HG03521 (cell line): ENCODE measurements at regions not wholly inside any gene's neighbourhood (a gene's known extent, or its start where the extent isn't known, plus 50 kb on each side); places are given as distances from the start of the nearest gene placed in this dataset.

Source experiments
- ATAC-seq: cut with Tn5 transposase; IDR thresholded peaks from one replicate; pipeline ENCODE4 v1.9.1; 2021; ENCODE audit warnings: mild to moderate bottlenecking, moderate library complexity; ENCODE audit not compliant: unreplicated experiment

DNA sequence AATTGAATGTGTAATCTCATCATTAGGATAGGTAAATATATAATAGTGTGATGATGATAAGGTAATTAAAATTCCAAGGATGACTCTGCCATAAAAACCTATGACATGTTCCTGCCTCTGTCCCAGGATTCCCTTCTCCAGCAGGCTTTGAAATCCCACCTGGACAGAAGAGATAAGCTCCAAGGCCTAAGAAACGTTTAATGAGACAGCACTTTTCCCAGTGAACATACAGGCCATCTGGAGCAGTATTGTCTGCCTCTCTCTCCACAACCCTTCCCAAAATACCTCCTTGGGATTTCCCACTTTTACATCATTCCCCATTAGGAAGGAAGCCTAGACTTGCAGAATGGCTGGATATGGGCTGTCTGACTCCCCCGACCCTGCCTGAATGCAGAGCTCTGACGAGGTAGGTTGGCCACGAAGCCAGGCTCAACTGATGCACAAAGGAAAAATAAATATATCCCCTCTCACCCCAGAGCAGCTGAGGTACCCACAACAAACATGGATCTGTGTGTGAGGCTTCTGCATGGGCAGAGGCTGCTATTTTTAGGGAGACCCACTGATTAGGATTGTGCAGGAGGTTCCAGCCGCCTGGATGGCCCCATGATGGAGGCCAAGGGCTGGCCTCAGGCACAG, 71.0 kb downstream of the TMPRSS5 start:
- no peak for ATAC-seq

DNA sequence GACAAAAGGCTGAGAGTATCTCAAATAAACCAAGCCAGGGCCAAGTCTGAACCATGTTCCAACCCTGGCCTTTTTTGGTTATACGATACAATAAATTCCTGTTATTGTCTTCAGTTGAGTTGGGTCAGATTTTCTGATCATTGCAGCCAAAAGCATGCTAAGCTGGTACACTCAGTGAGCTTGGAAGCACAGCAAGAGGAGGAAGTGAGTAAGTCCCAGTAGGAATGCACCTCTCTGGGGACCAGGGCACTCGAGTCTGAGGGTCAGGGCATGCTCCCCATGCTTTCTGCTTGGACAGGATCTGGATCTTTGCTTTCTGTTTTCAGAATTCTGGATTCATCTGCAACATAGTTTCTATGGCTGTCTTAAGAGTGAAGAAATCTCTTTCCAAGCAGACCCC, 73.1 kb downstream of the TMPRSS5 start:
- ATAC-seq: no peak

DNA sequence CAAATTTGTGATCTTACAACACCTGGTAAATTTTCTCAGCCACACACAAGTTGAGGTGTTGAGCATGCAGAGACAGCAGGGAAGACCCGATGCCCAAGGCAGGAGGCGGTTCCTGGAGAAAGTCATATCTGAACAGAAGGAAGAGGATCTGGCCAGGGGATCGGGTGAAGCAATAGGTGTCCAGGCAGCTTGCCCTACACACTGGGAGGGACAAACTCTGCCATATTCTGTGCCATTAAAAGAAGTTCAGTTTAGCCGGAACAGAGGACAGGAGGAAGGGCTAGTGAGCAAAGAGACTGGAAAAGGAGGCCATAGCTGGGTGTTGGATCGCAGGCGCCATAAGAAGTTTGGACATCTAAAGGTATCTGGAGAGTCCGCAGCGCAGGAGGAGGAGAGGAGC, 76.5 kb downstream of the TMPRSS5 start:
- no peak for ATAC-seq

GRCh38 chr11:113628912-113629311, 77.2 kb downstream of the TMPRSS5 start:
- ATAC-seq: no peak

DNA sequence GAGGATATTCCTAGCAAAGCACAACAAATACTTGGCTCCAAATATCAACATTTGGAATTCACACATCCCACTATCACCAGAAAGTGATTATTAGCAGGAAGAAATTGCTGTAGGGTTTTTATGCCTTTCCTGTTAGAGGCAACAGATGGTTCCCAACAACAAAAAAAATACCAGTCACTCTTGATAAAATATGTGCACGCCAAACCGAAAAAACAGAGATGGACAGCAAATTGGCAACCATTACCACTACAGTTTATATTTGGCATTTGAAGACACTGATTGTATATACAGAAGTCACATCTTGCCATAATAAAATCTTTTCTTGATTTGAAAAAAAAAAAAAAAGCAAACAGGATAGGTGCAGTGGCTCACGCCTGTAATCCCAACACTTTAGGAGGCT, 78.2 kb downstream of the TMPRSS5 start:
- ATAC-seq: no peak

DNA sequence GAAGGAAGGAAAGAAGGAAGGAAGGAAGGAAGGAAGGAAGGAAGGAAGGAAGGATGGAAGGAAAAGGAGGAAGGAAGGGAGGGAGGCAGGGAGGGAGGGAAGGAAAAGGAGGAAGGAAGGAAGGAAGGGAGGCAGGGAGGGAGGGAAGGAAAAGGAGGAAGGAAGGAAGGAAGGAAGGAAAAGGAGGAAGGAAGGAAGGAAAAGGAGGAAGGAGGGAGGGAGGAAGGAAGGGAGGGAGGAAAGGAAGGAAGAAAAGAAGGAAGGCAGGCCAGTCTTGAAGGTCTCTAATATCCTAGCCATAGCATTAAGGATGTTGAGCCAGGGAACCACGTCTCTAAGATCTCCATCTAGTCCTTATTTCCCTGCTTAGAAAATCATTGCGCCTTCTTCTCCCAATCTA, 78.8 kb downstream of the TMPRSS5 start:
- ATAC-seq: no peak

GRCh38 chr11:113626736-113627135, 79.4 kb downstream of the TMPRSS5 start:
- ATAC-seq: no peak

DNA sequence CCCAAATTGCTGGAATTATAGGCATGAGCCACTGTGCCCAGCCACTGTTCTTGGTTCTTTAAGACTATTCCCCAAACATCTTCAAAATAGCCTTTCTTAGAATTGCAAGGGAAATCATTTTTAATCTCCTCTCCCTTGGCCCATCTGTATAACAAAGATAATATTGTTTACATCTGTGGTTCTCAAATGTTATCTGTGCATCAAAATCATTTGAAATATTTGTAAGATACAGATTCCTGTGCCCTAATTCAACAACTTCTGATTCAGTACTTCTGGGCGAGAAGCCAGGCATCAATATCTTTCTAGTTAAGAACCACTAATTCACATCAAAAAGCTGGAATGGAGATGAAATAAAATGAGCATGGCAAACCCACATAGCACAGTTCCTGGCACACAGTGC, 83.0 kb downstream of the TMPRSS5 start:
- no peak for ATAC-seq

- ATAC-seq: no peak
These were observed 87.7 kb downstream of the TMPRSS5 start for GRCh38 chr11:113618360-113618759.

DNA sequence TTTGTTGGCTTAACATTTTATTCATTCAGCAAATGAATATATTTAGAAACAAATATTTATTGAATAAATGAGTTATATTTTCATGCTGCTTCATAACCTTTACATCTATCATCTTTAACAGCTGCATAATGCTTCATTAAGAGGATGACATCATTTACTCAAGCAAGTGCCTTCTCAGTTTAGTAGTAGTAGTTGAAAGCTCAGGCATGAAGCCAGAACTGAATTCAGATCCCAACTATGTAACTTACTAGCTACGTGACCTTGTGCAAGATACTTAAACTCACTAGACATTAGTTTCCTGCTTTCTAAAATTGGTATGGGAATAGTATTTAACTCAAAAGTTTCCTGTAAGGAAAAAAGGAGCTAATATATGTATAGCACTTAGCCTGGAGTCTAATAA, 90.3 kb downstream of the TMPRSS5 start:
- no peak for ATAC-seq

- no peak for ATAC-seq
These were observed 91.0 kb downstream of the TMPRSS5 start for GRCh38 chr11:113615098-113615497.

DNA sequence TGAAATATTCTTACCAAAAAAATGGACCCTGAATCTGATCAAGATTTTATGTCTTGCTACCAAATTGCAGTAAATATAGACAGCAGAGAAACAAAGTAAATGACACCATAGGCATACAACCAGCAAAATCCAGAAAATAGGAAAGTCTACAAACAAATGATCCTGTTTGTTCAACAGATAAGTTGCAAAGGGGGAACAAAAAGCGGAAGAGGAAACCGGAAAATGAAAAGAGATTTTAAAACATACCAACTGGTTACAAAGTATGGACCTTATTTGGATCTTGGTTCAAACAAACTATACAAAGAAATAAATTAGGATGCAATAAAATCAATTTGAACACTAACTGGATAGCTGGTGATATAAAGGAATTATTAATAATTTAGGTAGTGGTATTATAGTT, 92.0 kb downstream of the TMPRSS5 start:
- ATAC-seq: no peak

- ATAC-seq: no peak
These were observed 92.5 kb downstream of the TMPRSS5 start for GRCh38 chr11:113613619-113614018.

- ATAC-seq: no peak
These were observed 101.9 kb downstream of the TMPRSS5 start for GRCh38 chr11:113604186-113604585.

GRCh38 chr11:113603277-113604059, 102.6 kb downstream of the TMPRSS5 start:
- no peak for ATAC-seq

DNA sequence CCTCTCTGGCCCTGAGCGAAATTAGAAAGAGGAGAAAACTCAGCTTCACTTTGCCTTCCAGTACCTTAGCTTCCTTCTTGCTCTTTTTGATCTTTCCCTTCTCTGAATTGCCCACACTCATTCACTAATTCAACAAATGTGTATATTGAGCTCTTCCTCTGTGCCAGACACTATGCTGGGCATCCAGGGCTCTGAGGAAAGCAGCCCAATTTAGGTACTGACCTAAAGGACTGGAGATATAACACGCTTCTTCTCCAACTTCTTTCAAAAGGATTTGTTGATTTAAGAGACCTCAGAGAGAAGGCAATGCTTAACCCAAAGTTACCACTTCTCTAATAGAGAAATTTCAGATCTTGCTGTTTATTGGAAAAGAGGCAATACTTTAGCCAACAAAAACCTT, 103.6 kb downstream of the TMPRSS5 start:
- no peak for ATAC-seq

DNA sequence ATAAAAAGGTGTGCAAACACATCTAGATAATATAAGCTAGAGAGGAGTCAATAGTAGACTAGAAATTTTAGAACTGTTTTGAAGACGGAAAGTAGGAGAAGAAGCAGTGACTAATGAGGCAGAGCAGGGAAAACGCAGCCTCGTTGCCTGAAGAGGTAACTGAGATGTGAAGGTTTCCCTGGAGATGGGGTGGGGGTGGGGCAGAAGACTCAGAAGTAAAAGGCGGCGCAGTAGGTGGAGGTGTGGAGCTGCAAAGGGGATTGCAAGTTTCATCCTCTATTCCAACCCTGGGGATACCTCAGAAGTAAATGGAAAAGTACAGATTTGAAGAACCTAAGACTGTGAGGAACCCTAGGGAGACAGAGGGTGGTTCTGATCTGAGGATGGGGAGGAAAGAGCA, 109.5 kb downstream of the TMPRSS5 start:
- ATAC-seq: no peak

DNA sequence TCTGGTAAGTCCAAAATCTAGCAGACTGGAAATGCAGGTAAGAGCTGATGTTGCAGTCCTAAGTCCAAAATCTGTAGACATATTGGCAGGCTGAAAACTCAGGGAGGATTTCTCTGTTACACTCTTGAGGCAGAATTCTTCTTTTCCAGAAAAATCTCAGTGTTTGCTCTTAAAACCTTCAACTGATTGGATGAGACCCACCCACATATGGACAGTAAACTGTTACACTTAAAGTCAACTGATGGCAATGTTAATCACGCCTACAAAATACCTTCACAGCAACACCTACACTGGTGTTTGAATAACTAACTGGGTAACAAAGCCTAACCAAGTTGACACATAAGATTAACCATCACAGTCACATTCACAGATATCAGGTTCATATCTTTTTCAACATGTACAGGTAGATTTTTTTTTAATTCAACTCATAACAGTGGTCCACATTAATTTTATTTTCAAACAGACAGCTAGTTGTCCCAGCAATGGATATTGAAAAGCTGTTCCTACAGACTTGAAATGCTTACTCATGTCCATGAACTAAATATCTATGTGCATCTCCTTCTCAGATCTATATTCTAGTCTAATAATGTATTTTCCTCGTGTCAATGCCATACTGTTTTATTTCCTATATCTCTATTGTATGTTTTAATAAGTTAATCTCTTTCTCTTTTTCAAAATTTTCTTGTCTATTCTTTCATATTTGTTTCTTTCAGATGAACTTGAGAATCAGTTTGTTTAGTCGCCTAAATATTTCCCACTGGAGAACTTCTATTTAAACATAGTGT, 110.1 kb downstream of the TMPRSS5 start:
- no peak for ATAC-seq

- peak; percentile 79 for ATAC-seq
These were observed 112.3 kb downstream of the TMPRSS5 start for GRCh38 chr11:113593698-113594308.

DNA sequence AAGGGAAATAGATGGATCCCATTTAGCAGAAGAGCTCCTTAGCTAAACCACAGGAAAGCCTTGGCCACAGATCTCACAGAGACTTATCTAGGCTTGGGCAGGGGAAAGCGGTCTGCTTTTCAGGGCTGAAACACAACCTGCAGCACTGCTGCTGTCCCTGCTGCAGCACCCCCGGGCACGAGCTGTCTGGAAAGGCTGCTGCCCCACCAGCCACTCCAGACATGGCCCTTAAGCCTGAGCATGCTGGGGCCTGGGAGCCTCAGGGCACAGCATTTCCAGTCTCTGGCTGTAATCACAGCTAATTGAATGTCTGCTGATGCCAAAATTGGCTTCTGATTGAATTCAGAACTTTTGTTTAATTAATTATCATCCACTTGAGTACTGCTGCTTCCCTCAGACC, 115.0 kb downstream of the TMPRSS5 start:
- no peak for ATAC-seq

- peak; percentile 70 for ATAC-seq
These were observed 112.1 kb upstream of the DRD2 start for GRCh38 chr11:113587308-113587739.
